ENCODE measurements at regions not wholly inside any gene's neighbourhood (a gene's known extent, or its start where the extent isn't known, plus 50 kb on each side); places are given as distances from the start of the nearest gene placed in this dataset.

DNA sequence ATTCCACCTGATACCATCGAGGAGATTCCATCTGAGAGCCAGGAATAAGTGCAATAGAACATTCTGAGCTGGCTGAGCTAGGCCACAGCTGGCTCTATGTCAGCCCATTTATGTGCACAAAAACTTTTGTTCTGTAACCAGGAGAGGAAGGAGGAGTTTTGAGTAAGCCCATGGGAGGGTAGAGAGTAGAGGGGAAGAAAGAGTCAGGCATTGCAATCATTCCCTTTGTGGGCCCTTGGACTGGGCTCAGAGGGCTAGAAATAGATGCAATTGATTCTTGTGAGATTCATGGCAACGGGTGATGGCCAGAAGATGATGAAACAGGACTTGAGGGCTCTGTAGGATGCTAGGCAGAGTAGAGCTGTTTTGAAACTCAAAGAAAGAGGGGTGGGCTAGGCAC is 104.6 kb upstream of the KIF5B start:
- ChIA-PET CTCF (ENCODE audit: low intra/inter-chr PET ratio) (no interaction called here), POLR2A (no interaction called here)
- Histone ChIP-seq H3K9me1 (ENCODE audit: control insufficient read depth, insufficient read depth, low read length) (no peaks in the 10 kb centered on the region), H3K4me3 (no peak overlapping the region), H4K20me1 (replicated peaks; ENCODE audit: control insufficient read depth, insufficient read depth, low read length) (no peaks in the 10 kb centered on the region), H2AFZ (ENCODE audit: low read depth, low read length) (no peak overlapping the region), H3K27me3 (ENCODE audit: control insufficient read depth in 2 of 2, insufficient read depth in 2 of 2, low read length in 2 of 2) (peaks cover 38 to 54% of the 10 kb centered on the region in 2 experiments), H3K27ac (ENCODE audit: extremely low read depth, low read depth, low read length) (no peak overlapping the region), H3K79me2 (ENCODE audit: control insufficient read depth, insufficient read depth, low read length) (no peaks in the 10 kb centered on the region), H3K36me3 (ENCODE audit: control insufficient read depth, insufficient read depth, low read length) (no peaks in the 10 kb centered on the region), H3K9me3 (replicated peaks; ENCODE audit: control insufficient read depth, insufficient read depth, low read depth, low read length) (no peaks in the 10 kb centered on the region), H3K9ac (ENCODE audit: insufficient read depth in 1 of 2, low read depth in 2 of 2, low read length in 2 of 2) (no peak overlapping the region), H3K4me2 (ENCODE audit: insufficient read depth, low read length) (no peak overlapping the region), H3K4me1 (replicated peaks in 1 of 2; ENCODE audit: control insufficient read depth in 2 of 2, insufficient read depth in 2 of 2, low read length in 2 of 2) (no peaks in the 10 kb centered on the region; a peak in 1 of 5 replicates)
- in situ Hi-C loops (cut with MboI) (no loop called here), intact Hi-C loops (cut with micrococcal nuclease) (no loop called here)
- no TSS peak for BruUV-seq (replicated peaks)
- TF ChIP-seq KDM5B (IDR thresholded peaks at IDR 0.05; ENCODE audit: insufficient replicate concordance, low read depth, low read length) (no peak), POU5F1 (IDR thresholded peaks at IDR 0.05; ENCODE audit: borderline replicate concordance, low read depth, low read length, partially characterized antibody) (no peak), ZKSCAN3 (CRISPR knock-in tag; IDR thresholded peaks at IDR 0.05) (no peak), ZFPM2 (CRISPR knock-in tag; IDR thresholded peaks at IDR 0.05) (no peak), ZNF174 (CRISPR knock-in tag; IDR thresholded peaks at IDR 0.05) (no peak), GTF2E2 (tag; IDR thresholded peaks at IDR 0.05) (no peak), SMARCA5 (IDR thresholded peaks at IDR 0.05) (no peak), GABPB2 (CRISPR knock-in tag; conservative IDR thresholded peaks at IDR 0.05) (no peak), FOXA3 (CRISPR knock-in tag; conservative IDR thresholded peaks at IDR 0.05 in 1 of 2, IDR thresholded peaks at IDR 0.05 in 1 of 2) (no peak)
- TF ChIP-seq, protein P1, sequence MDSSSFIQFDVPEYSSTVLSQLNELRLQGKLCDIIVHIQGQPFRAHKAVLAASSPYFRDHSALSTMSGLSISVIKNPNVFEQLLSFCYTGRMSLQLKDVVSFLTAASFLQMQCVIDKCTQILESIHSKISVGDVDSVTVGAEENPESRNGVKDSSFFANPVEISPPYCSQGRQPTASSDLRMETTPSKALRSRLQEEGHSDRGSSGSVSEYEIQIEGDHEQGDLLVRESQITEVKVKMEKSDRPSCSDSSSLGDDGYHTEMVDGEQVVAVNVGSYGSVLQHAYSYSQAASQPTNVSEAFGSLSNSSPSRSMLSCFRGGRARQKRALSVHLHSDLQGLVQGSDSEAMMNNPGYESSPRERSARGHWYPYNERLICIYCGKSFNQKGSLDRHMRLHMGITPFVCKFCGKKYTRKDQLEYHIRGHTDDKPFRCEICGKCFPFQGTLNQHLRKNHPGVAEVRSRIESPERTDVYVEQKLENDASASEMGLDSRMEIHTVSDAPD (CRISPR knock-in tag; IDR thresholded peaks at IDR 0.05), result no peak
- FAIRE-seq (no peak), ATAC-seq (no peak), DNase-seq (ENCODE audit: extremely low read depth in 1 of 4, low spot score in 3 of 4) (no peak)
- 0% methylated on average over 2 of the region's 2 CpGs for WGBS (ENCODE audit: insufficient coverage, low coverage, missing lambda C conversion rate)

Data from K562 (cell line).